ENCODE measurements at regions not wholly inside any gene's neighbourhood (a gene's known extent, or its start where the extent isn't known, plus 50 kb on each side); places are given as distances from the start of the nearest gene placed in this dataset.

DNA sequence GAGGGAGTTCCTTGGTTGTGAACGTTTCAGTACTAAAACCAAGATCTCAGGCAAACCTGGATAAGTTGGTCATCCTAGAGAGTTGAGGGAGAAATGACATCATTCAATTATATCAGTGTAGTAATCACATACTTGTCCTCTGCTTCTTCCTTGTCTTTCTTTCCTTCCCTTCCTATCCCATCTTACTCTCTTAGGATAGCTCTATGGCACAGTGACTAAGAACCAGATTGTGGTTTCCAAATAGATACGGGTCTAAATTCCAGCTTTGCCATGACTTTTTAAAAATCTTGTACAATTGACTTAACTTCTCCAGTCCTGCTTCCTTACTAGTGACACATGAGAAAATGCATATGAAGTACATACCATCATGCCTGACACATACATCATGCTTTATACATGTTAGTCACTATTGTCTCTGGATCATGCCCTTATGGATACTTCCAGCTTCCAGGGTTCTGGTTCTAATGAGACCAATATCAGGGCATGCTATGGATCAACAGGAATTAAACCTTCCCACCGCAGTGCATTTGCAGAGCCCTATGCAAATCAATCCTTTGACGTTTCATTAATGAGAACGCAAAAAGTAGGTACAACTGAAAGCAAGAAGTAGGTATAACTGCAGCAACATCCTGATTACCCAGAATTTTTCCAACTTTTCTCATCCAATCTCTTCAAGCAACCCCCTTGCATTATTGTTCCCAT lies 168.0 kb upstream of the KLF7 start:
- no peak for ATAC-seq
- Mint-ChIP-seq H3K27ac (no peak overlapping the region), H3K9me3 (no peaks in the 10 kb centered on the region), H3K27me3 (ENCODE audit: low read depth in 2 of 2) (peaks cover 0 to 5% of the 10 kb centered on the region in 2 donors), H3K36me3 (no peaks in the 10 kb centered on the region), H3K4me1 (peaks cover 6 to 17% of the 10 kb centered on the region in 2 donors), H3K4me3 (no peak overlapping the region)
- WGBS (ENCODE audit: insufficient coverage), result 88% methylated on average over 5 of the region's 5 CpGs
- TF ChIP-seq, protein P1, sequence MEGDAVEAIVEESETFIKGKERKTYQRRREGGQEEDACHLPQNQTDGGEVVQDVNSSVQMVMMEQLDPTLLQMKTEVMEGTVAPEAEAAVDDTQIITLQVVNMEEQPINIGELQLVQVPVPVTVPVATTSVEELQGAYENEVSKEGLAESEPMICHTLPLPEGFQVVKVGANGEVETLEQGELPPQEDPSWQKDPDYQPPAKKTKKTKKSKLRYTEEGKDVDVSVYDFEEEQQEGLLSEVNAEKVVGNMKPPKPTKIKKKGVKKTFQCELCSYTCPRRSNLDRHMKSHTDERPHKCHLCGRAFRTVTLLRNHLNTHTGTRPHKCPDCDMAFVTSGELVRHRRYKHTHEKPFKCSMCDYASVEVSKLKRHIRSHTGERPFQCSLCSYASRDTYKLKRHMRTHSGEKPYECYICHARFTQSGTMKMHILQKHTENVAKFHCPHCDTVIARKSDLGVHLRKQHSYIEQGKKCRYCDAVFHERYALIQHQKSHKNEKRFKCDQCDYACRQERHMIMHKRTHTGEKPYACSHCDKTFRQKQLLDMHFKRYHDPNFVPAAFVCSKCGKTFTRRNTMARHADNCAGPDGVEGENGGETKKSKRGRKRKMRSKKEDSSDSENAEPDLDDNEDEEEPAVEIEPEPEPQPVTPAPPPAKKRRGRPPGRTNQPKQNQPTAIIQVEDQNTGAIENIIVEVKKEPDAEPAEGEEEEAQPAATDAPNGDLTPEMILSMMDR (IDR thresholded peaks at IDR 0.05), result no peak
- no peak overlapping the region for H3K4me3 ChIP-seq (ENCODE audit: low read length)
- H3K4me1 ChIP-seq (ENCODE audit: control insufficient read depth, insufficient read depth, low read length), result no peaks in the 10 kb centered on the region
- intact Hi-C loops (cut with micrococcal nuclease), result no loop called here
- H3K9me3 ChIP-seq (ENCODE audit: control insufficient read depth, insufficient read depth, low read length), result no peaks in the 10 kb centered on the region
- H3K27me3 ChIP-seq (ENCODE audit: control insufficient read depth, insufficient read depth, low read length), result no peaks in the 10 kb centered on the region
- H3K27ac ChIP-seq (ENCODE audit: low read length), result no peak overlapping the region
- H3K36me3 ChIP-seq (ENCODE audit: control insufficient read depth, insufficient read depth, low read length), result no peaks in the 10 kb centered on the region
- DNase-seq, result no peak

- Histone ChIP-seq H3K36me3 (ENCODE audit: control insufficient read depth, insufficient read depth, low read length) (no peaks in the 10 kb centered on the region), H3K27ac (ENCODE audit: low read length) (no peak overlapping the region), H3K9me3 (ENCODE audit: control insufficient read depth, insufficient read depth, low read length) (no peaks in the 10 kb centered on the region), H3K27me3 (ENCODE audit: control insufficient read depth, insufficient read depth, low read length) (no peaks in the 10 kb centered on the region), H3K4me3 (ENCODE audit: low read length) (no peak overlapping the region), H3K4me1 (ENCODE audit: control insufficient read depth, insufficient read depth, low read length) (no peaks in the 10 kb centered on the region)
- no peak for DNase-seq
- Mint-ChIP-seq H3K9me3 (no peaks in the 10 kb centered on the region), H3K27ac (no peak overlapping the region), H3K4me1 (peaks cover 6 to 12% of the 10 kb centered on the region in 2 donors), H3K27me3 (ENCODE audit: low read depth in 2 of 2) (peaks cover 0 to 5% of the 10 kb centered on the region in 2 donors), H3K4me3 (no peak overlapping the region), H3K36me3 (no peaks in the 10 kb centered on the region)
- no peak for ATAC-seq
- 83% methylated on average over 8 of the region's 8 CpGs for WGBS (ENCODE audit: insufficient coverage)
- intact Hi-C loops (cut with micrococcal nuclease), result no loop called here
- TF ChIP-seq, protein P1 (IDR thresholded peaks at IDR 0.05), result no peak
These were observed 168.5 kb upstream of the KLF7 start for GRCh38 chr2:207334301-207334623.

GRCh38 chr2:207334624-207335371 lies 169.1 kb upstream of the KLF7 start:
- intact Hi-C loops (cut with micrococcal nuclease), result no loop called here
- no peak overlapping the region for H3K4me3 Mint-ChIP-seq
- H3K4me1 Mint-ChIP-seq, result peaks cover 6 to 11% of the 10 kb centered on the region in 2 donors
- no peak overlapping the region for H3K27ac ChIP-seq (ENCODE audit: low read length)
- no peak overlapping the region for H3K4me3 ChIP-seq (ENCODE audit: low read length)
- WGBS (ENCODE audit: insufficient coverage), result 74% methylated on average over 19 of the region's 20 CpGs
- H3K27me3 Mint-ChIP-seq (ENCODE audit: low read depth in 2 of 2), result peaks cover 0 to 3% of the 10 kb centered on the region in 2 donors
- ATAC-seq (no peak), DNase-seq (peak in 1 of 2 donors; percentile 25)
- TF ChIP-seq, protein P1 (IDR thresholded peaks at IDR 0.05), result no peak
- H3K9me3 ChIP-seq (ENCODE audit: control insufficient read depth, insufficient read depth, low read length), result no peaks in the 10 kb centered on the region
- H3K27ac Mint-ChIP-seq, result no peak overlapping the region
- H3K27me3 ChIP-seq (ENCODE audit: control insufficient read depth, insufficient read depth, low read length), result no peaks in the 10 kb centered on the region
- H3K36me3 ChIP-seq (ENCODE audit: control insufficient read depth, insufficient read depth, low read length), result no peaks in the 10 kb centered on the region
- H3K4me1 ChIP-seq (ENCODE audit: control insufficient read depth, insufficient read depth, low read length), result no peaks in the 10 kb centered on the region
- H3K36me3 Mint-ChIP-seq, result no peaks in the 10 kb centered on the region
- H3K9me3 Mint-ChIP-seq, result no peaks in the 10 kb centered on the region

All from natural killer cell (primary cell).